ENCODE measurements at regions not wholly inside any gene's neighbourhood (a gene's known extent, or its start where the extent isn't known, plus 50 kb on each side); places are given as distances from the start of the nearest gene placed in this dataset.

DNA sequence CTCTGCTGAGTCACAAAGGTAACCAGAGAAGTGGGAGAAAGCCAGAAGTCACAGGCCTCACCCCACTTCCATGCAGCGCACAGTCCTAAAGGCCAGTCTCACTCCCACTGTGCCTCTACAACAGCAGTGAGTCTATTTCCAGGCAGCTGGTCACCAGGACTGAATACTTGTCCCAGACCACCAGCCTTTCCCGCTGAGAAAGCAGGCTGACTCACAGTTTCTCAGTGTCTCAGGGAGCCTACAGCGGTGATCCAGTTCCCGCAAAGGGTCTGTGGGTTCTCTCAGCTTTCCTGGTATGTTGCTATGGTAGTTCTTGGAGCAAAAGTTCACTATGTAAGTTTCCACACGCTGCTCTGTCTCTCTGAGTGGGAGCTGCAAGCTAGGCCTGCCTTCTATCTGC lies 622.5 kb downstream of the RNF144A start:
- DNase-seq (ENCODE audit: low read depth, low spot score) (no peak), ATAC-seq (no peak)
- ChIA-PET RAD21 (ENCODE audit: low non-redundant PET in 1 of 2, low total read pairs in 2 of 2, uncharacterized antibody in 2 of 2, unreplicated experiment in 2 of 2) (no interaction called here), POLR2A (no interaction called here), CTCF (no interaction called here)
- H3K9me2 ChIP-seq (ENCODE audit: insufficient read depth), result no peaks in the 10 kb centered on the region
- BruUV-seq (replicated peaks), result no TSS peak
- no peaks in the 10 kb centered on the region for H3K79me2 ChIP-seq (ENCODE audit: insufficient read depth, low read length)
- no peak overlapping the region for H3K4me3 ChIP-seq (replicated peaks in 1 of 2; ENCODE audit: low read depth in 1 of 2, low read length in 2 of 2)
- H3K4me2 ChIP-seq (ENCODE audit: low read length), result no peak overlapping the region
- no peaks in the 10 kb centered on the region for H3K9me3 ChIP-seq (ENCODE audit: control insufficient read depth in 1 of 2, insufficient read depth in 1 of 2, low read depth in 1 of 2, low read length in 2 of 2)
- no peaks in the 10 kb centered on the region for H3K36me3 ChIP-seq (ENCODE audit: control insufficient read depth in 1 of 2, insufficient read depth in 2 of 2, low read length in 2 of 2)
- no peaks in the 10 kb centered on the region for H4K20me1 ChIP-seq (ENCODE audit: insufficient read depth)
- H3K9ac ChIP-seq (ENCODE audit: low read length), result no peak overlapping the region
- no peak overlapping the region for H2AFZ ChIP-seq (ENCODE audit: low read depth, low read length, poor library complexity, severe bottlenecking)
- no peaks in the 10 kb centered on the region for H3K4me1 ChIP-seq (ENCODE audit: control insufficient read depth in 1 of 2, insufficient read depth in 2 of 2, low read length in 2 of 2)
- intact Hi-C loops (cut with micrococcal nuclease), result no loop called here
- no peak overlapping the region for H3K27ac ChIP-seq (ENCODE audit: low read depth, low read length)
- no peaks in the 10 kb centered on the region for H3K27me3 ChIP-seq (ENCODE audit: insufficient read depth, low read length)
- no peak for TF ChIP-seq RAD21 (IDR thresholded peaks at IDR 0.05; ENCODE audit: low read depth)
- TF ChIP-seq, protein P1, sequence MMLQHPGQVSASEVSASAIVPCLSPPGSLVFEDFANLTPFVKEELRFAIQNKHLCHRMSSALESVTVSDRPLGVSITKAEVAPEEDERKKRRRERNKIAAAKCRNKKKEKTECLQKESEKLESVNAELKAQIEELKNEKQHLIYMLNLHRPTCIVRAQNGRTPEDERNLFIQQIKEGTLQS (IDR thresholded peaks at IDR 0.05), result no peak
- TF ChIP-seq JUND (IDR thresholded peaks at IDR 0.05), result no peak

DNA sequence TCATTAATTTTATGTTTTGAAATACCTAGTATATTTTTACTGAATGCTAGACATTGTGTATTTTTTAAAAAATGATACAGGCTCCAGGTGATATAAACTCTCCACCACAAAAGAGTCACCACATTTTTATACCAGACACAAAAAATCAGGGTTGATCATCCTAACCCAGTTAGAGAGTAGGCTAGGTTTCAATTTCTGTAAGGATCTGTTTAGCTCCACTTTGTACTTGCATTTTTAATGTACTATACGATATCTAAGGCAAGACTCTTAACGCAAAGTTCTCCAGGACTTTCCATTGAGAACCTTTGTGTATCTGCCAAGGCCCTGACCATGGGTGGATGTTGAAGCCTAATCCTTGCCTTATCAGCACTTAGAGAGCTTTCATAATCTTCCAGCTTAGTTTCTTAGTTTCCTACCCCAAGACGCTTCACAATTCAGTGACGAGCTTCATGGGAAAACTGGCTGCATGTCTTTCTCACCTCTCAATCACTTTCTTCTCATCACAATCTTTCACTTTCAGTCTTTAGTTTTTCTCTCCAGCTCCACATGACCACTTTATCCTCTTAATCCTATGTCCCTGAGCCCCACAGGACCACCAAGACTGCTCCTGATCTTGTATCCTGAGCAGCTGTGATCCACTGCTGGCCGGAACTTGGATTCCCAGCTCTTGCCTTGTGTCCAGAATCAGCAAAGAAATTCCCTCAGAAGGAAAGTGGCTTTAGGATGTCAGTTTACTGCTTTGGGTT lies 635.8 kb downstream of the RNF144A start:
- TF ChIP-seq POLR2AphosphoS5 (IDR thresholded peaks at IDR 0.05; ENCODE audit: low read depth, low read length) (no peak), JUND (IDR thresholded peaks at IDR 0.05) (no peak), ELF1 (IDR thresholded peaks at IDR 0.05; ENCODE audit: borderline replicate concordance, low read depth) (no peak), EZH2phosphoT487 (IDR thresholded peaks at IDR 0.05; ENCODE audit: borderline replicate concordance) (no peak), CEBPB (IDR thresholded peaks at IDR 0.05; ENCODE audit: low read depth) (no peak), SRF (IDR thresholded peaks at IDR 0.05; ENCODE audit: low read depth) (no peak), ZNF274 (IDR thresholded peaks at IDR 0.05; ENCODE audit: low read depth, low read length) (no peak), SIN3A (IDR thresholded peaks at IDR 0.05; ENCODE audit: low read depth) (no peak), POLR2A (IDR thresholded peaks at IDR 0.05; ENCODE audit: borderline replicate concordance, extremely low read depth, insufficient read depth, insufficient read length) (no peak), CBX3 (IDR thresholded peaks at IDR 0.05; ENCODE audit: low read depth) (no peak), ZFX (IDR thresholded peaks at IDR 0.05) (no peak)
- TF ChIP-seq, protein P1 (IDR thresholded peaks at IDR 0.05), result no peak
- TF ChIP-seq, protein P2, sequence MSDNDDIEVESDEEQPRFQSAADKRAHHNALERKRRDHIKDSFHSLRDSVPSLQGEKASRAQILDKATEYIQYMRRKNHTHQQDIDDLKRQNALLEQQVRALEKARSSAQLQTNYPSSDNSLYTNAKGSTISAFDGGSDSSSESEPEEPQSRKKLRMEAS (IDR thresholded peaks at IDR 0.05), result no peak
- H3K4me3 ChIP-seq (replicated peaks in 1 of 2; ENCODE audit: low read depth in 1 of 2, low read length in 2 of 2), result no peak overlapping the region
- intact Hi-C loops (cut with micrococcal nuclease), result no loop called here
- ATAC-seq, result no peak
- DNase-seq (ENCODE audit: low read depth, low spot score), result no peak
- H3K4me2 ChIP-seq (ENCODE audit: low read length), result no peak overlapping the region
- H3K27me3 ChIP-seq (ENCODE audit: insufficient read depth, low read length), result no peaks in the 10 kb centered on the region
- ChIA-PET CTCF (no interaction called here), POLR2A (no interaction called here), RAD21 (ENCODE audit: low non-redundant PET in 1 of 2, low total read pairs in 2 of 2, uncharacterized antibody in 2 of 2, unreplicated experiment in 2 of 2) (no interaction called here)
- no peak overlapping the region for H2AFZ ChIP-seq (ENCODE audit: low read depth, low read length, poor library complexity, severe bottlenecking)
- no peaks in the 10 kb centered on the region for H4K20me1 ChIP-seq (ENCODE audit: insufficient read depth)
- no peak overlapping the region for H3K9ac ChIP-seq (ENCODE audit: low read length)
- no TSS peak for BruUV-seq (replicated peaks)
- H3K27ac ChIP-seq (ENCODE audit: low read depth, low read length), result no peak overlapping the region
- no peaks in the 10 kb centered on the region for H3K36me3 ChIP-seq (ENCODE audit: control insufficient read depth in 1 of 2, insufficient read depth in 2 of 2, low read length in 2 of 2)
- no peaks in the 10 kb centered on the region for H3K79me2 ChIP-seq (ENCODE audit: insufficient read depth, low read length)
- no peaks in the 10 kb centered on the region for H3K4me1 ChIP-seq (ENCODE audit: control insufficient read depth in 1 of 2, insufficient read depth in 2 of 2, low read length in 2 of 2)
- H3K9me2 ChIP-seq (ENCODE audit: insufficient read depth), result no peaks in the 10 kb centered on the region
- no peaks in the 10 kb centered on the region for H3K9me3 ChIP-seq (ENCODE audit: control insufficient read depth in 1 of 2, insufficient read depth in 1 of 2, low read depth in 1 of 2, low read length in 2 of 2)
